H1 (cell line): ENCODE measurements at regions not wholly inside any gene's neighbourhood (a gene's known extent, or its start where the extent isn't known, plus 50 kb on each side); places are given as distances from the start of the nearest gene placed in this dataset.

Source experiments
- CTCF ChIA-PET: fragments of 300-600 bp; sonication (Branson Sonifier 250); formaldehyde crosslinking; loops from one replicate; lab custom pipeline; 2021; ENCODE audit not compliant: partially characterized antibody; lab: Charles Lee
- POLR2A ChIA-PET: fragments of 300-600 bp; sonication (Branson Sonifier 250); formaldehyde crosslinking; loops from one replicate; lab custom pipeline; 2021; ENCODE audit warnings: inconsistent platforms; ENCODE audit not compliant: partially characterized antibody; lab: Charles Lee
- DNase-seq, 2 experiments: peaks; one replicate each; pipeline versions ENCODE4 v3.0.0 to v3.0.0-alpha.2; 2010 to 2022; ENCODE audit warnings: low spot score in 2 of 2, low read depth in 1 of 2, mixed read lengths in 1 of 2
- FAIRE-seq: peaks from 2 replicates; lab custom pipeline; 2011; peaks lifted over from hg19 to GRCh38; lab: Jason Lieb, UNC
- H2AFZ ChIP-seq: 2 replicates; pipeline ENCODE4 v1.8.1; 2012; ENCODE audit warnings: low read length, inconsistent platforms
- H2AK5ac ChIP-seq: 2 replicates; pipeline ENCODE4 v1.6.1; 2013; ENCODE audit warnings: low read depth, low read length
- H2BK120ac ChIP-seq: replicated peaks from 2 replicates; pipeline ENCODE3; 2013; ENCODE audit warnings: low read depth, low read length, inconsistent platforms
- H2BK12ac ChIP-seq: 2 replicates; pipeline ENCODE4 v1.6.1; 2013; ENCODE audit warnings: low read depth, low read length
- H2BK15ac ChIP-seq: 2 replicates; pipeline ENCODE4 v1.6.1; 2013; ENCODE audit warnings: low read length
- H2BK20ac ChIP-seq: 2 replicates; pipeline ENCODE4 v1.6.1; 2013; ENCODE audit warnings: low read length
- H2BK5ac ChIP-seq: 2 replicates; pipeline ENCODE4 v1.6.1; 2013; ENCODE audit warnings: low read depth, low read length
- H3K14ac ChIP-seq: 2 replicates; pipeline ENCODE4 v1.6.1; 2013; ENCODE audit warnings: inconsistent platforms; ENCODE audit not compliant: insufficient read length
- H3K18ac ChIP-seq: 2 replicates; pipeline ENCODE4 v1.6.1; 2013; ENCODE audit warnings: low read length; ENCODE audit errors: extremely low read depth
- H3K23ac ChIP-seq: 2 replicates; pipeline ENCODE4 v1.6.1; 2013; ENCODE audit warnings: inconsistent platforms; ENCODE audit not compliant: insufficient read length
- H3K23me2 ChIP-seq: 2 replicates; pipeline ENCODE4 v1.6.1; 2013; ENCODE audit warnings: low read depth, low read length
- H3K27ac ChIP-seq: 2 replicates; pipeline ENCODE4 v1.6.1; 2011; ENCODE audit warnings: low read depth, low read length, inconsistent platforms
- H3K27me3 ChIP-seq, 4 experiments: replicated peaks in 1 of 4; 1 replicate in 1 of 4; 2 replicates in 3 of 4; pipeline versions ENCODE4 v1.6.1 to v1.8.1; 2011 to 2013; ENCODE audit warnings: low read length in 3 of 4, mild to moderate bottlenecking in 3 of 4, inconsistent platforms in 2 of 4, mixed read lengths in 2 of 4, moderate library complexity in 1 of 4; ENCODE audit not compliant: control insufficient read depth in 3 of 4, insufficient read depth in 3 of 4; ENCODE audit errors: extremely low read depth in 1 of 4
- H3K36me3 ChIP-seq, 4 experiments: 2 replicates each; pipeline versions ENCODE4 v1.6.1 to v1.8.1; 2011 to 2013; ENCODE audit warnings: mild to moderate bottlenecking in 4 of 4, low read length in 3 of 4, moderate library complexity in 2 of 4, control low read depth in 1 of 4, inconsistent platforms in 1 of 4; ENCODE audit not compliant: insufficient read depth in 4 of 4, control insufficient read depth in 2 of 4
- H3K4ac ChIP-seq: replicated peaks from 2 replicates; pipeline ENCODE3; 2013; ENCODE audit warnings: low read length, low read depth, mixed read lengths, inconsistent platforms; ENCODE audit not compliant: insufficient read length
- H3K4me1 ChIP-seq, 4 experiments: replicated peaks in 1 of 4; 1 replicate in 1 of 4; 2 replicates in 3 of 4; pipeline versions ENCODE4 v1.6.1 to v1.8.1; 2011 to 2013; ENCODE audit warnings: low read length in 3 of 4, inconsistent platforms in 2 of 4, mixed read lengths in 1 of 4; ENCODE audit not compliant: insufficient read depth in 4 of 4, control insufficient read depth in 3 of 4
- H3K4me2 ChIP-seq, 2 experiments: 2 replicates each; pipeline versions ENCODE4 v1.6.1 to v1.8.1; 2011 to 2013; ENCODE audit warnings: low read depth in 2 of 2, low read length in 2 of 2, control low read depth in 1 of 2, inconsistent platforms in 1 of 2, mild to moderate bottlenecking in 1 of 2; ENCODE audit not compliant: insufficient read depth in 1 of 2
- H3K4me3 ChIP-seq, 4 experiments: fragments of 200-600, 300-600 bp in 1 of 4; sonication (generic), shearing (Covaris generic), sonication (Bioruptor Twin) in 1 of 4; 2 replicates each; pipeline versions ENCODE4 v1.5.1 to v1.8.1; 2011 to 2016; ENCODE audit warnings: low read length in 4 of 4, low read depth in 3 of 4, control low read depth in 2 of 4, inconsistent platforms in 2 of 4, mild to moderate bottlenecking in 2 of 4, mixed read lengths in 1 of 4, moderate library complexity in 1 of 4; ENCODE audit not compliant: insufficient read depth in 2 of 4; ENCODE audit errors: extremely low read depth in 1 of 4
- H3K56ac ChIP-seq: replicated peaks from 2 replicates; pipeline ENCODE3; 2013; ENCODE audit warnings: low read depth, mild to moderate bottlenecking, mixed read lengths, low read length, inconsistent platforms; ENCODE audit not compliant: insufficient read length
- H3K79me1 ChIP-seq: 2 replicates; pipeline ENCODE4 v1.6.1; 2013; ENCODE audit warnings: low read depth, low read length, control low read depth
- H3K79me2 ChIP-seq, 2 experiments: 2 replicates each; pipeline versions ENCODE4 v1.6.1 to v1.8.1; 2012 to 2013; ENCODE audit warnings: low read length in 2 of 2, mild to moderate bottlenecking in 2 of 2, inconsistent platforms in 1 of 2; ENCODE audit not compliant: insufficient read depth in 2 of 2, control insufficient read depth in 1 of 2
- H3K9ac ChIP-seq, 4 experiments: replicated peaks in 1 of 4; 1 replicate in 1 of 4; 2 replicates in 3 of 4; pipeline versions ENCODE4 v1.6.1 to v1.8.1; 2011 to 2013; ENCODE audit warnings: low read depth in 3 of 4, low read length in 3 of 4, control low read depth in 2 of 4, mild to moderate bottlenecking in 2 of 4, moderate library complexity in 2 of 4, inconsistent platforms in 1 of 4; ENCODE audit errors: extremely low read depth in 1 of 4
- H3K9me3 ChIP-seq, 2 experiments: 2 replicates each; pipeline versions ENCODE4 v1.6.1 to v1.8.1; 2012 to 2013; ENCODE audit warnings: mild to moderate bottlenecking in 2 of 2, moderate library complexity in 2 of 2, control low read depth in 1 of 2, inconsistent platforms in 1 of 2, low read depth in 1 of 2, low read length in 1 of 2, mixed read lengths in 1 of 2; ENCODE audit not compliant: insufficient read depth in 2 of 2
- H4K20me1 ChIP-seq, 2 experiments: replicated peaks in 1 of 2; 2 replicates each; pipeline versions ENCODE3 to v1.8.1; 2011 to 2013; ENCODE audit warnings: inconsistent platforms in 2 of 2, low read length in 2 of 2, mild to moderate bottlenecking in 1 of 2; ENCODE audit not compliant: insufficient read depth in 2 of 2, control insufficient read depth in 1 of 2
- H4K5ac ChIP-seq: 2 replicates; pipeline ENCODE4 v1.6.1; 2013; ENCODE audit warnings: low read length, low read depth, mixed read lengths, inconsistent platforms; ENCODE audit not compliant: insufficient read length
- H4K8ac ChIP-seq: 2 replicates; pipeline ENCODE4 v1.8.0; 2013; ENCODE audit warnings: mild to moderate bottlenecking, moderate library complexity, low read length, inconsistent platforms; ENCODE audit not compliant: insufficient read depth; ENCODE audit errors: extremely low read depth
- H4K91ac ChIP-seq: replicated peaks from 2 replicates; pipeline ENCODE3; 2013; ENCODE audit warnings: low read length, mixed read lengths, inconsistent platforms; ENCODE audit not compliant: insufficient read length
- CHD2 ChIP-seq: IDR thresholded peaks from 2 replicates; pipeline ENCODE4 v1.6.1; 2012; ENCODE audit warnings: low read length, improper control_type of control experiment
- EZH2 ChIP-seq: fragments of 200-600 bp; sonication (generic); IDR thresholded peaks from 2 replicates; pipeline ENCODE4 v1.7.1; 2012; ENCODE audit warnings: low read depth, mild to moderate bottlenecking, moderate library complexity, low read length, inconsistent platforms; ENCODE audit not compliant: severe bottlenecking
- GABPA ChIP-seq: IDR thresholded peaks from 2 replicates; pipeline ENCODE4 v1.6.1; 2011; ENCODE audit warnings: mild to moderate bottlenecking, low read length, moderate library complexity, borderline replicate concordance; ENCODE audit not compliant: insufficient read depth
- GTF2F1 ChIP-seq: IDR thresholded peaks from 2 replicates; pipeline ENCODE4 v1.6.1; 2012; ENCODE audit warnings: low read depth, low read length, improper control_type of control experiment, borderline replicate concordance
- JUN ChIP-seq: IDR thresholded peaks from 2 replicates; pipeline ENCODE4 v1.6.1; 2011; ENCODE audit warnings: low read depth, mild to moderate bottlenecking, improper control_type of control experiment, low read length
- RFX5 ChIP-seq: IDR thresholded peaks from 2 replicates; pipeline ENCODE4 v1.6.1; 2011; ENCODE audit warnings: low read depth, low read length, improper control_type of control experiment, borderline replicate concordance
- SIX5 ChIP-seq: IDR thresholded peaks from 2 replicates; pipeline ENCODE4 v1.6.1; 2011; ENCODE audit warnings: mild to moderate bottlenecking, low read depth, low read length
- SP1 ChIP-seq: IDR thresholded peaks from 2 replicates; pipeline ENCODE4 v1.6.1; 2011; ENCODE audit warnings: low read depth, low read length
- TBP ChIP-seq: IDR thresholded peaks from 2 replicates; pipeline ENCODE4 v1.6.1; 2011; ENCODE audit warnings: low read depth, low read length, improper control_type of control experiment
- WGBS, 2 experiments: shearing (Covaris generic) in 1 of 2; methylation state at CpG; one replicate each; pipeline versions ENCODE4 v1.1.6 to v1.1.7; 2013 to 2015; ENCODE audit warnings: low lambda C conversion rate in 2 of 2, mixed read lengths in 2 of 2, inconsistent platforms in 1 of 2, low coverage in 1 of 2, missing lambda C conversion rate in 1 of 2; ENCODE audit not compliant: insufficient replicate concordance in 2 of 2, insufficient coverage in 1 of 2, insufficient read length in 1 of 2; ENCODE audit errors: extremely low coverage in 1 of 2, missing lambda C conversion rate in 1 of 2; 5-methylcytosine and 5-hydroxymethylcytosine counted together
- TF ChIP-seq, protein P1 (sequence below), 3 experiments: IDR thresholded peaks; 1 replicate in 2 of 3; 2 replicates in 1 of 3; pipeline versions ENCODE4 v1.5.1 to v1.6.1; 2011; ENCODE audit warnings: low read length in 3 of 3, mild to moderate bottlenecking in 3 of 3, inconsistent platforms in 2 of 3, low read depth in 1 of 3, moderate library complexity in 1 of 3; ENCODE audit not compliant: insufficient read depth in 1 of 3; ENCODE audit errors: control extremely low read depth in 1 of 3
- TF ChIP-seq, protein P2 (sequence below): IDR thresholded peaks from 2 replicates; pipeline ENCODE4 v1.6.1; 2011; ENCODE audit warnings: low read length, improper control_type of control experiment

DNA sequence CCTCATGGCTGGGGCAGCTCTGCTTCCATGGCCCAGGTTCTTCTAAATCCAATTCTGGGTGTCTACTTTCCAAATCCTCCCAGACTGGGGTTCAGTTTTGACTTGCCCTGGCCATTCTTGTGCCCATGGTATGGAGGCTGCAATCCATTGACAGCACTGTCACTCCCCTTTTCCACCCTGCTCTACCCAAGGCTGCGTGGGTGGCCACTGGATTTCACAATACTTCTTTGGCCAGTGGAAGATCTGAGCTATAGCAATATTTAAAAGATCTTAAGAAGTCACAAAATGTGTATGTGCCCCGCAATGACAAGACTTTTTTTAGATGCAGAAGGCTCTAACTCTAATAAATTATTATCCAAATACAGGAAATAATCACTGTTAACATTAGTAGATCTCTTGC, 329.4 kb upstream of the CCL2 start:
- Histone ChIP-seq H2BK5ac (no peak overlapping the region), H3K9me3 (no peaks in the 10 kb centered on the region), H4K8ac (no peak overlapping the region), H3K23me2 (no peaks in the 10 kb centered on the region), H4K20me1 (no peaks in the 10 kb centered on the region), H3K79me2 (no peaks in the 10 kb centered on the region), H2BK120ac (no peak overlapping the region), H3K14ac (no peak overlapping the region), H3K9ac (no peak overlapping the region), H4K91ac (no peak overlapping the region), H2BK15ac (no peak overlapping the region), H3K36me3 (no peaks in the 10 kb centered on the region; a peak in 1 of 8 replicates), H3K4me2 (no peak overlapping the region), H2BK12ac (no peak overlapping the region), H3K4me3 (no peak overlapping the region), H3K27me3 (peaks cover 0 to 2% (median 0%) of the 10 kb centered on the region in 4 experiments; a peak in 1 of 7 replicates), H3K27ac (no peak overlapping the region), H3K4me1 (peaks cover 6 to 29% (median 17%) of the 10 kb centered on the region in 4 experiments), H3K79me1 (no peaks in the 10 kb centered on the region), H3K4ac (no peak overlapping the region), H2AFZ (no peak overlapping the region), H2AK5ac (no peak overlapping the region), H2BK20ac (no peak overlapping the region), H4K5ac (no peak overlapping the region), H3K18ac (no peak overlapping the region), H3K23ac (no peak overlapping the region), H3K56ac (no peak overlapping the region)
- 87% methylated on average over 2 of the region's 2 CpGs; no CpG with 5 or more reads in 1 of the 2 experiments for WGBS, 2 experiments
- FAIRE-seq (no peak), DNase-seq (no peak)
- CTCF ChIA-PET: interaction anchor here (0.7 to 1.7 kb wide), 3 partner anchors 8 to 221 kb away, joined by 3 to 5 read pairs (median 4); no protein-coding TSS in a partner anchor
- POLR2A ChIA-PET: no interaction called here
- no peak for TF ChIP-seq RFX5
- TF ChIP-seq, protein P1, sequence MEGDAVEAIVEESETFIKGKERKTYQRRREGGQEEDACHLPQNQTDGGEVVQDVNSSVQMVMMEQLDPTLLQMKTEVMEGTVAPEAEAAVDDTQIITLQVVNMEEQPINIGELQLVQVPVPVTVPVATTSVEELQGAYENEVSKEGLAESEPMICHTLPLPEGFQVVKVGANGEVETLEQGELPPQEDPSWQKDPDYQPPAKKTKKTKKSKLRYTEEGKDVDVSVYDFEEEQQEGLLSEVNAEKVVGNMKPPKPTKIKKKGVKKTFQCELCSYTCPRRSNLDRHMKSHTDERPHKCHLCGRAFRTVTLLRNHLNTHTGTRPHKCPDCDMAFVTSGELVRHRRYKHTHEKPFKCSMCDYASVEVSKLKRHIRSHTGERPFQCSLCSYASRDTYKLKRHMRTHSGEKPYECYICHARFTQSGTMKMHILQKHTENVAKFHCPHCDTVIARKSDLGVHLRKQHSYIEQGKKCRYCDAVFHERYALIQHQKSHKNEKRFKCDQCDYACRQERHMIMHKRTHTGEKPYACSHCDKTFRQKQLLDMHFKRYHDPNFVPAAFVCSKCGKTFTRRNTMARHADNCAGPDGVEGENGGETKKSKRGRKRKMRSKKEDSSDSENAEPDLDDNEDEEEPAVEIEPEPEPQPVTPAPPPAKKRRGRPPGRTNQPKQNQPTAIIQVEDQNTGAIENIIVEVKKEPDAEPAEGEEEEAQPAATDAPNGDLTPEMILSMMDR (IDR thresholded peaks at IDR 0.05; ENCODE audit: control extremely low read depth in 1 of 3, insufficient read depth in 1 of 3, low read depth in 1 of 3, low read length in 3 of 3): no peak
- TF ChIP-seq SP1: no peak
- no peak for TF ChIP-seq GABPA
- no peak for TF ChIP-seq TBP
- TF ChIP-seq, protein P2, sequence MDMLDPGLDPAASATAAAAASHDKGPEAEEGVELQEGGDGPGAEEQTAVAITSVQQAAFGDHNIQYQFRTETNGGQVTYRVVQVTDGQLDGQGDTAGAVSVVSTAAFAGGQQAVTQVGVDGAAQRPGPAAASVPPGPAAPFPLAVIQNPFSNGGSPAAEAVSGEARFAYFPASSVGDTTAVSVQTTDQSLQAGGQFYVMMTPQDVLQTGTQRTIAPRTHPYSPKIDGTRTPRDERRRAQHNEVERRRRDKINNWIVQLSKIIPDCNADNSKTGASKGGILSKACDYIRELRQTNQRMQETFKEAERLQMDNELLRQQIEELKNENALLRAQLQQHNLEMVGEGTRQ: no peak
- no peak for TF ChIP-seq CHD2
- TF ChIP-seq JUN: no peak
- TF ChIP-seq EZH2: no peak
- no peak for TF ChIP-seq GTF2F1
- TF ChIP-seq SIX5: no peak
